ENCODE measurements at regions not wholly inside any gene's neighbourhood (a gene's known extent, or its start where the extent isn't known, plus 50 kb on each side); places are given as distances from the start of the nearest gene placed in this dataset.
A peak's percentile ranks its signal among the peaks of the same experiment; 100 is the strongest.

DNA sequence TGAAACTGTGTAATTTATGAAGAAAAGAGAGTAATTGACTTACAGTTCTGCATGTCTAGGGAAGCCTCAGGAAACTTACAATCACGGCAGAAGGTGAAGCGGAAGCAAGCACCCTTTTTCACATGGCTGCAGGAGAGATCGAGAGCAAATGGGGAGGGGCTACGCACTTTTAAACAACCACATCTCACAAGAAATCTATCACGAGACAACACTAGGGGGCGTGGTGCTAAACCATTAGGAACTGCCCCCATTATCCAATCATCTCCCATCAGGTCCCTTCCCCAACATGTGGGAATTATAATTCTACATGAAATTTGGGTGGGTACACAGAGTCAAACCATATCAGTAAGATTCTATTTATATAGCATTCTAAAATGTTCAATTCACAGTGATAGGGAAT, 114.8 kb upstream of the TRPC4 start:
- DNase-seq (ENCODE audit: low spot score): no peak
- Mint-ChIP-seq H3K4me3 (ENCODE audit: unreplicated experiment) (no peak overlapping the region), H3K9me3 (ENCODE audit: low read depth) (no peaks in the 10 kb centered on the region), H3K4me1 (ENCODE audit: low read depth) (no peaks in the 10 kb centered on the region), H3K27me3 (ENCODE audit: low read depth) (no peaks in the 10 kb centered on the region), H3K36me3 (ENCODE audit: low read depth) (no peaks in the 10 kb centered on the region), H3K27ac (ENCODE audit: unreplicated experiment) (no peak overlapping the region)
- TF ChIP-seq, protein P1, sequence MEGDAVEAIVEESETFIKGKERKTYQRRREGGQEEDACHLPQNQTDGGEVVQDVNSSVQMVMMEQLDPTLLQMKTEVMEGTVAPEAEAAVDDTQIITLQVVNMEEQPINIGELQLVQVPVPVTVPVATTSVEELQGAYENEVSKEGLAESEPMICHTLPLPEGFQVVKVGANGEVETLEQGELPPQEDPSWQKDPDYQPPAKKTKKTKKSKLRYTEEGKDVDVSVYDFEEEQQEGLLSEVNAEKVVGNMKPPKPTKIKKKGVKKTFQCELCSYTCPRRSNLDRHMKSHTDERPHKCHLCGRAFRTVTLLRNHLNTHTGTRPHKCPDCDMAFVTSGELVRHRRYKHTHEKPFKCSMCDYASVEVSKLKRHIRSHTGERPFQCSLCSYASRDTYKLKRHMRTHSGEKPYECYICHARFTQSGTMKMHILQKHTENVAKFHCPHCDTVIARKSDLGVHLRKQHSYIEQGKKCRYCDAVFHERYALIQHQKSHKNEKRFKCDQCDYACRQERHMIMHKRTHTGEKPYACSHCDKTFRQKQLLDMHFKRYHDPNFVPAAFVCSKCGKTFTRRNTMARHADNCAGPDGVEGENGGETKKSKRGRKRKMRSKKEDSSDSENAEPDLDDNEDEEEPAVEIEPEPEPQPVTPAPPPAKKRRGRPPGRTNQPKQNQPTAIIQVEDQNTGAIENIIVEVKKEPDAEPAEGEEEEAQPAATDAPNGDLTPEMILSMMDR (IDR thresholded peaks at IDR 0.05): peak; percentile 38

DNA sequence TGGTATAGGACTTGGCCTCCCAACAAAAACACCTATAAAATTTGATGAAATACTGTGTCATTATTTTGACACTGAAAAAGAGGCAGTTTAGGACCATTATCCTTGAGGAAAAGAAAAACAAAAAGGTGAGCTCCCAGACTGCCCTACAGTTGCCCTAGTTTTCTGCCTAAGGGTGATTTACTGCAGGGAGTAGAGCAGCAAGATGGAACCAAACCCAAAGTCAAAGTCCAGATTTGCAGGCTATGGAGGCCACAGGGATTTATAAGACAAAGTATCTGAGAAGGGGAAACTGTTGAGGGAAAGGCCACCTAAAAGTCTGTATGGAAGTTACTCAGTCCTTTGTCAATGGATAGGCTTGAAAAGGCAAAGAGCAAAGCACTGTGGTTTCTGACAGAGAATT, 112.4 kb upstream of the TRPC4 start:
- DNase-seq (ENCODE audit: low spot score): no peak
- no peaks in the 10 kb centered on the region for H3K4me1 Mint-ChIP-seq (ENCODE audit: low read depth)
- H3K27ac Mint-ChIP-seq (ENCODE audit: unreplicated experiment): no peak overlapping the region
- no peaks in the 10 kb centered on the region for H3K36me3 Mint-ChIP-seq (ENCODE audit: low read depth)
- no peak overlapping the region for H3K4me3 Mint-ChIP-seq (ENCODE audit: unreplicated experiment)
- H3K9me3 Mint-ChIP-seq (ENCODE audit: low read depth): no peaks in the 10 kb centered on the region
- TF ChIP-seq, protein P1 (IDR thresholded peaks at IDR 0.05): no peak
- H3K27me3 Mint-ChIP-seq (ENCODE audit: low read depth): peaks cover 1% of the 10 kb centered on the region

- no peaks in the 10 kb centered on the region for H3K9me3 Mint-ChIP-seq (ENCODE audit: low read depth)
- no peak overlapping the region for H3K4me3 Mint-ChIP-seq (ENCODE audit: unreplicated experiment)
- H3K27ac Mint-ChIP-seq (ENCODE audit: unreplicated experiment): no peak overlapping the region
- no peaks in the 10 kb centered on the region for H3K4me1 Mint-ChIP-seq (ENCODE audit: low read depth)
- TF ChIP-seq, protein P1 (IDR thresholded peaks at IDR 0.05): no peak
- no peaks in the 10 kb centered on the region for H3K36me3 Mint-ChIP-seq (ENCODE audit: low read depth)
- peaks cover 1% of the 10 kb centered on the region for H3K27me3 Mint-ChIP-seq (ENCODE audit: low read depth)
- DNase-seq (ENCODE audit: low spot score): no peak
Measured at GRCh38 chr13:37978680-37979079, 109.1 kb upstream of the TRPC4 start.

- no peaks in the 10 kb centered on the region for H3K4me1 Mint-ChIP-seq (ENCODE audit: low read depth)
- no peaks in the 10 kb centered on the region for H3K27me3 Mint-ChIP-seq (ENCODE audit: low read depth)
- TF ChIP-seq, protein P1 (IDR thresholded peaks at IDR 0.05): no peak
- H3K9me3 Mint-ChIP-seq (ENCODE audit: low read depth): peaks cover 10% of the 10 kb centered on the region
- no peaks in the 10 kb centered on the region for H3K36me3 Mint-ChIP-seq (ENCODE audit: low read depth)
- no peak overlapping the region for H3K27ac Mint-ChIP-seq (ENCODE audit: unreplicated experiment)
- no peak for DNase-seq (ENCODE audit: low spot score)
- H3K4me3 Mint-ChIP-seq (ENCODE audit: unreplicated experiment): no peak overlapping the region
Measured at GRCh38 chr13:37968555-37968954, 99.0 kb upstream of the TRPC4 start.

- no peak overlapping the region for H3K4me3 Mint-ChIP-seq (ENCODE audit: unreplicated experiment)
- no peak for DNase-seq (ENCODE audit: low spot score)
- no peaks in the 10 kb centered on the region for H3K4me1 Mint-ChIP-seq (ENCODE audit: low read depth)
- TF ChIP-seq, protein P1 (IDR thresholded peaks at IDR 0.05): no peak
- H3K9me3 Mint-ChIP-seq (ENCODE audit: low read depth): peaks cover 13% of the 10 kb centered on the region
- H3K27ac Mint-ChIP-seq (ENCODE audit: unreplicated experiment): no peak overlapping the region
- no peaks in the 10 kb centered on the region for H3K27me3 Mint-ChIP-seq (ENCODE audit: low read depth)
- H3K36me3 Mint-ChIP-seq (ENCODE audit: low read depth): no peaks in the 10 kb centered on the region
Measured at GRCh38 chr13:37966266-37966665, 96.7 kb upstream of the TRPC4 start.
